HG03439 (cell line): ENCODE measurements at regions not wholly inside any gene's neighbourhood (a gene's known extent, or its start where the extent isn't known, plus 50 kb on each side); places are given as distances from the start of the nearest gene placed in this dataset.

Experiments used
- ATAC-seq: cut with Tn5 transposase; IDR thresholded peaks from one replicate; pipeline ENCODE4 v1.9.1; 2021; ENCODE audit warnings: mild to moderate bottlenecking, moderate library complexity; ENCODE audit not compliant: unreplicated experiment

GRCh38 chr9:3161912-3162311, 318.0 kb upstream of the PUM3 start:
- no peak for ATAC-seq

DNA sequence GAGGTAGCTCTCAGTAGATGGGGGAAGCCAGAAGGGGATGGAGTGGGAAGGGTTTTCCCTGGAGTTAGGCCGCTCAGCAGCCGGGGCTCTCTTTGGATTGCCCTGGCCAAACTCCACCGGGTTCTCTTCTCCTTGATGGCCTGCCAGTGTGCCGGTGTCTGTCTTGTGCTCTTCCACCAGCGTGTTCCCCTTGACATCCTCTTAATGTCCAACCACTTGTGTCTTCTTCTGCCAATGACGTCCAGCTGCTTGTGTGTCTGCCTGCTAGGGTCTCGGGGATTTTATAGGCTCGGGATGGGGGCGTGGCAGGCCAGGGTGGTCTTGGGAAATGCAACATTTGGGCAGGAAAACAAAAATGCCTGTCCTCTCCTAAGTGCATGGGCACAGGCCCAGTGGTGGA, 313.1 kb upstream of the PUM3 start:
- ATAC-seq, result no peak

GRCh38 chr9:3151672-3152576, 308.0 kb upstream of the PUM3 start:
- no peak for ATAC-seq

DNA sequence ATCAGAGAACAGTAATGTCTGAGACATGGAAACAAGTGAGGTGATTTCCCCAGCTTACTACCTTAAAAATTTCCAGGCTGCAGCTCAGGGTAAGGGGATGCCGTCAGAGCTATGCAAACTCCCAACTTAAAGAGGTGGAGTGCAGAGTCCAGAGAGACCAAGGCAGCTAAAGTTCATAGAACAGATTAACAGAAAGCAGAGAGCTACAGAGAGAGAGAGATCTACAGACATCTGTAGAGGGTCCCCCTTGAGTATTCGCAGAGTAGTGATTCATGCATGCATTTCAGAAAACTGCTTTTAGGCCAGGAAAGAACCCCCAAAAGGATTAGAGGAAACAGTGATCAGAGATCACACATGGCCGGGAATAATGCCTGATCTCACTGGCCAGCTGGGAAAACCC, 306.2 kb upstream of the PUM3 start:
- no peak for ATAC-seq

DNA sequence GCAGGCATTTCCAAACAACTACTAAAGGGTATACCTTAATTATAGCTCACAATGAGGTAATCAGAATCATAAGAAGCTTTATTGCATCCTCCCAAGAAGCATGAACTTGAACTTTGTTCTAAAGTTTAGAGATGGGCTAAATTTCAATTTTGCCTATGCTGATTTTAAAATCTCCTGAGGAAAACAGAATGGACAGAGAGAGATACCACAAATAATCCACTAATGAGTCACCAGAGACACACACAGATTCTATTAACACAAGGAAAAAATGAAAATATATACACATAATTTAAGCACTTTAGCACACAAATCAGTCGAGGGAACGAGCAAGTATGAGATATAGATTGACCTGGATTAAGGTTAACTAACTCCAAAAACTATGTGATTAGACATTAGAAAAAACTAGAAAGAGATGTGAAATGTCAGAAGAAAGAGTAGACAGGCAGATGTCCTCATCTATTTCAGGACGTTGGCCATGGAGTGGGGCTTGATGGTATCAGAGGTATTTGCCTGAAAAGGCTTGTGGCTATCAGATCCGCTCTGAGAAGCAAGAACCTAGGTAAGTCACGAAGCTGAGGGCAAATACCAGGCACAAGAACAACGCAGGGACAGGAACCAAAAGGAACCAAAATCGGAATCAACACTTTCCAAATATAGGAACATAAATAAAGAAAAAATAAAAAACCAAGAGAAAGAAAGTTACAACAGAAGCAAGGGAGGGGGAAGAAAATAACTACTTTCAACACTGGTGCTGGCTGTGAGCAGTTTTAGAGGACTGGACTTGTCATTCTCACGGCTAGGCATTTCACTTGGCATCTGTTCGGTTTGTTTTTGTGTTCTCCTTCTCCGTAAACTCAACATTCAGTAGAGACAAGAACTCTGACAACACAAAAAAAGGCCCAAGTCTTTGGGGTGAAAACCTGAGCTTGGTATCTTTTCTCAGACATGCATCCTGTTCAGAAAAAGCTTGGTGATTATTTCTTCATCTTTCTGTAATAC, 294.6 kb upstream of the PUM3 start:
- no peak for ATAC-seq

GRCh38 chr9:3137347-3137695, 293.4 kb upstream of the PUM3 start:
- ATAC-seq, result no peak

DNA sequence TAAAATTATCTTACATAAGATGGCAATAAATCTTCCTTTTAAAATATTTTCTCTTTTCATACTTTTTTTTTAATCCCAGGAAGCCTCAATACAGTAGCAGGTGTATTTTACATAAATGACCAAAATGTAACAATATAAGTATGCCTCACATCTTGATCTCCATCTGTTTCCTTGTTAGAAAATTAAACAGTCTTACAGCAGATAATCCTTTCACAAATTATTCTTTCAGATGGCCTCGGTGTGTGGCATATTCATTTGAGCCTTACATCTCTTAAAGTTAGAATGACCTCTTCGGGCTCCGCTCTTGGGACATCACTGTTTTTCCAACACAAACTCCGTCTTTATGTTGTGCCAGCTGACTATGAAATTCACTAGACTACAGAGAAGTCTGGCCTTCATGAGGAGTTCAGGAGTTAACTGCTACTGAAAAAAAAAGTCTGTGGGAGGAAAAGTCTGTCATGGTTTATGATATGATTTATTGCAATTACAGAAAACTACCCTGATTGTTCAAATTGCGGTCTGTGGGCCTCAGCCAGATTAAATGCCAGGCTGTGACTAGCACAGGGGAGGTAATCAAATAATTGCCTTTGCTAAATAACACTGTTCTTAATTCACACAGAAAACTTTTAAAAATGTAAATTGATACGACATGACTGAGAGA, 292.9 kb upstream of the PUM3 start:
- ATAC-seq, result no peak

DNA sequence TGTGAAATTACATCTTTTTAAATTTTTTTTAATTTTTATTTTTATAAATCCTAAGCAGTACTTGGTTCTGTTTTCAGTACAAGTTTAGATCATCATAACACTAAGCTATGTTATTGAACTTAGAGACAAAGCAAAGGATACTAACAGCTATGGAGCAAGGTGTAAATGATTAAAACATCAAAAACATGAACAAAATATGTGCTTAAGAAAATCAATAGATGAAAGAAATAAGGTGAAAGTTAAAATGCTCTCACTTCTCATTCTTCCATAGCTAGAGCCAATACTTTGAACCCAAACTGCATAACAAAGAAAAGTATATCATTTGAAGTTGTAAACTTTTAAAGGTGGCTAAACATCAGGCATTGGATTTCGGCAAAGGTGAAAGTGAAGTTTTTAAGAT, 292.3 kb upstream of the PUM3 start:
- ATAC-seq, result no peak

DNA sequence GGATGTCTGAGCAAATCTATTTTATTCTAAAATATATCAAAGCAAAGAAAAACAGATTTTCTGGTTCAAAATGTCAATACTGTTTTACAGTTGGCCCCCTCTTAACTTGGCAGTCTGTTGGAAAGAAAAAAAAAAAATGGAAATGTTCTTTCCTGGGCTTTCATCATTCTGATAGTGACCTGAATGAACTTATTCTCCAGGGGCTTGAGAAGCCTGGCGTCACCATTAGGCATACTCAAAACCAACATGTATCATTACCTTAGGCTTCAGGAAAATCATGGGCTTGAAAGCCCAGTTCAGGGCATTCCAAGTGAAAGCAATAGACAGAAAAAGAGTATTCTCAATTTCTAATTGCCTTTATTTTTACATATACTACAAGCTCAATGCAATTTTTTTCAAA, 283.7 kb upstream of the PUM3 start:
- no peak for ATAC-seq

- no peak for ATAC-seq
These were observed 281.9 kb upstream of the PUM3 start for GRCh38 chr9:3125602-3126405.

DNA sequence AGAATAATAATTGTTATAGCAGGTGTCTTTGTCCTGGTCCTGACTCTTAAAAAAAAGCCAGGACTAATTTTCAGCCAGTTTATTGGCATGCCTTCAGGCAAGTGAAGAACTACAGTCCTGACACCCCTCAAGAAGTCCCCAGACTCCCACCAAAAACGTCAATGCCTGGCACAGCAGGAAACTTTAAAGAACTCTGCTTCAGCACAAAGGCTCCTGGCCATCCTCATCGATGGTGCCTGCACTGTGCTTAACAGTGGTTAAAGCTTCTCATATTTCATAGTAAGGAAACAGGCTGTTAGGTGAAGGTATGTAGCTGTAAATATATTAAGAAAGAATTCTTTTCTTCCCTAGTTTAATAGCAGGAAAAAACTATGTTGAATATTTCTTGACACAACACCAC, 280.1 kb upstream of the PUM3 start:
- ATAC-seq, result no peak

GRCh38 chr9:3118081-3118480, 274.2 kb upstream of the PUM3 start:
- no peak for ATAC-seq

DNA sequence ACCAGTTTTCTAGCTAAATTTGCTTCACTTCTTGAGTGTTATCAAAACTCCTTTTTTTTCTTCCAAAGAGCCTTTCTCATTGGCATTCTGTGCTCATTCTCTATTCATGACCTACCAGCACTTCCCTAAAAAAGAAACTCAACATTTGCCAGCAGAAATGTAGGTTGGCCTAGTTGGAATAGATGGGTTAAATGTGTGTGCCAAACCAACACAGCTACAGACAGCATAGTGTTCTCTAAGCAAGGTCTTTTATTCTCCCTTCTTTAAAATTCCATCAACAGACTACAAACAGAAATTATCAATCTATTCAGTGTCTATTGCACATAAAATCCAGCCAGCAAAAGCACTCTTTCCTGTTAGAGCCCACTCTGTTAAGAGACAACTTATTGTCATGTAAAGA, 255.8 kb upstream of the PUM3 start:
- no peak for ATAC-seq

DNA sequence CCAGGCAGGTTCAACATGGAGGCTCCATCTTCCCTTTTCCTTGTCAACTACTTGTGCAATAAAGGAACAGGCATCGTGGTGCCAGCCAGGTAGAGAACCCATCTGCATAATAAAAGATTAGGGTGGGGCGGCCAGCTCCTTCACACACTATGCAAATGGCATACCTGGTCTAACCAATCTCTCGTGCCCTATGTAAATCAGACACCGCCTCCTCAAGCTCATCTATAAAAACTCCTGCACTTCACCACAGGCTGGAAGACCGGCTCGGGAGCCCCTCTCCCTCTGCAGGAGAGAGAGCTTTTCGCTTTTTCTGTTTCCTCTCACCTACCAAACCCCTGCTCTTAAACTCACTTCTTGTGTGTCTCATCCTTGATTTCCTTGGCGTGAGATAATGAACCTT, 244.3 kb upstream of the PUM3 start:
- no peak for ATAC-seq

DNA sequence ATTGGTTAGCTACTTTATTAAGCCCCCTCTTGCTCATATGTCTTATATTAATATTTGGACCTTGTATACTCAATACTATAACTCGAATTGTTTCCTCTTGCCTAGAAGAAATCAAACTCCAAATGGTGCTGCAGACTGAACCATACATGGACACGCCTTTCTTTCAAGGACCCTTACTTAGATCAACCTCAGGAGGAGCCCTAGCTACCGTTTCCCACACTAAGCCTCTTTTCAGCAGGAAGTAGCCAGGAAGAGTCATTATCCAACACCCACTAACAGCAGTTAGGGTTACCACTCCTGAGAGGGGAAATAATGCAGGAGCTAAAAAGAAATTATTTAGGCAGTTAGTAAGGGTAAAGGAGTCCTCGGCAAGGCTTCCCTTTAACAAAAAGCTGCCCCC, 243.8 kb upstream of the PUM3 start:
- no peak for ATAC-seq

DNA sequence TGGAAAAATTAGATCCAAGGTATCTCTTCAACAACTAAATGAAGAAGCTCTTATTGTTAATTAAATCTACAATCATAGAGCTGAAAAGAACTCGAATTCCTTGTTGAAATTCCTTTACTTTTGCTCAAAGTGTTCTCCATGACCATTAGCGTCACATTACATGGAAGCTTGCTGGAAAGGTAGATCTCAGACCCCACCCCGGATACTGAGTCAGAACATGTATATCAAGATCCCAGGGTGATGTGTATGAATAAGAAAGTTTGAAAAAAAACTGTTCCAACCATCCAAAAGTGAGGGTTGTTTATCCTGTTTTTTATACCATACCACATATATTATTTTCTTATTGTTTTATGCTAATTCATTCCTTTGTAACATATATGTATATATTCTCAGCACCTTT, 237.1 kb upstream of the PUM3 start:
- no peak for ATAC-seq

- no peak for ATAC-seq
These were observed 230.4 kb upstream of the PUM3 start for GRCh38 chr9:3074247-3074646.

DNA sequence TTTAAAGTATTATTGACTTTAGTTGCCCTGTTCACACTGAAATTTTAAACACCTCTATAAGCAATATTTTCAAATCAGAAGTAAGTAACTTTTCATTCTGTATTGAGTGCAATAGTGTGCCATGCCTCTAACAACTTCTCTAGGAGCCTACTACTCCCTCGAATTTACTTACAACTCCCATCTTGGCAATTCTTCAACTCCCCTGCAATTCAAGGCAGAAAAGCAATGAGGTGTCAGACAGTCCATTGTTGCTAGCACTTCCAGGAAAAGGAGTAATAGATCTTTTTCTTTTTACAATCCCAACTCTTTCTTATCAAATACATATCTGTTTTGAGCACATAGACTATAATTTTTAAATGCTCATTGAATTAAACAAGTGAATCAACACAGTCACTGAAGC, 222.7 kb upstream of the PUM3 start:
- ATAC-seq, result no peak

- no peak for ATAC-seq
These were observed 216.0 kb upstream of the PUM3 start for GRCh38 chr9:3059781-3060468.

- no peak for ATAC-seq
These were observed 214.5 kb upstream of the PUM3 start for GRCh38 chr9:3058409-3058808.
